SK-N-MC (cell line): ENCODE measurements at regions not wholly inside any gene's neighbourhood (a gene's known extent, or its start where the extent isn't known, plus 50 kb on each side); places are given as distances from the start of the nearest gene placed in this dataset.

ENCODE experiments used
- EZH2 ChIP-seq: fragments of 200-600 bp; sonication (generic); IDR thresholded peaks from one replicate; pipeline ENCODE4 v1.6.1; 2017; ENCODE audit warnings: antibody characterized with exemption
- FOXP2 ChIP-seq: optimal IDR thresholded peaks from 2 replicates; pipeline ENCODE3; 2011; ENCODE audit warnings: mild to moderate bottlenecking, moderate library complexity; ENCODE audit not compliant: insufficient read depth; ENCODE audit errors: extremely low read length, control extremely low read depth
- POLR2AphosphoS5 ChIP-seq: IDR thresholded peaks from 2 replicates; pipeline ENCODE4 v1.6.1; 2012; ENCODE audit warnings: mild to moderate bottlenecking, low read depth, low read length, borderline replicate concordance

DNA sequence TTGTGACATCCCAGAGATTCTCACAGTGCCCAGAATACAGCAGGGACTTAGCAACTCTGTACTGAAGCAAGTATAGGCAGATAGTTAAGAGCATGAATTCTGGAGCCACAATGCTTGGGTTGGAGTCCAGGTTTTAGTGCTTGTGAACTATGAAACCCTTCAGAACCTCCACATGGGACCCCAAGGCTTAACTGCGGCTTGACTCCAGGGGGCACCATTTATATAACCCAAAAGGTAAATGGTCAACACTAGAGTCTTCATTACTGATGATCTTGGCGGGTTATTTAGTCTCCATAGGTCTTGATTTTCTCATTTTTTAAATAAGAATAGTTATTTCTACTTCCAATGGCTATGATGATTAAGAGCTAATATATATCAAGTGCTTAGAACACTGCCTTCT lies 390.3 kb downstream of the TAF11L14 start:
- TF ChIP-seq EZH2, result no peak
- TF ChIP-seq POLR2AphosphoS5, result no peak
- no peak for TF ChIP-seq FOXP2
